ENCODE measurements at regions not wholly inside any gene's neighbourhood (a gene's known extent, or its start where the extent isn't known, plus 50 kb on each side); places are given as distances from the start of the nearest gene placed in this dataset.
"Not testable (repeated sequence)": the region's sequence is repeated elsewhere in the genome, so short reads cannot be mapped to it uniquely, and the experiment has no call there.

GRCh38 chr5:54404568-54404967 lies 50.9 kb upstream of the HSPB3 start:
- no peak overlapping the region for H3K4me3 ChIP-seq (ENCODE audit: low read depth, low read length)
- no peaks in the 10 kb centered on the region for H3K27me3 ChIP-seq (ENCODE audit: insufficient read depth, low read depth, severe bottlenecking)
- no peak for TF ChIP-seq CTCF (IDR thresholded peaks at IDR 0.05; ENCODE audit: low read depth, low read length)
- H3K36me3 ChIP-seq = no peaks in the 10 kb centered on the region
- H3K9me3 ChIP-seq (ENCODE audit: severe bottlenecking) = no peaks in the 10 kb centered on the region
- no peak for DNase-seq
- H3K27ac ChIP-seq = no peak overlapping the region

GRCh38 chr5:54403885-54404416 lies 51.5 kb upstream of the HSPB3 start:
- H3K9me3 ChIP-seq (ENCODE audit: severe bottlenecking) = no peaks in the 10 kb centered on the region
- H3K27ac ChIP-seq = no peak overlapping the region
- no peak overlapping the region for H3K4me3 ChIP-seq (ENCODE audit: low read depth, low read length)
- H3K36me3 ChIP-seq = no peaks in the 10 kb centered on the region
- H3K27me3 ChIP-seq (ENCODE audit: insufficient read depth, low read depth, severe bottlenecking) = no peaks in the 10 kb centered on the region
- TF ChIP-seq CTCF (IDR thresholded peaks at IDR 0.05; ENCODE audit: low read depth, low read length) = no peak
- no peak for DNase-seq

GRCh38 chr5:54403121-54403520 lies 52.4 kb upstream of the HSPB3 start:
- no peaks in the 10 kb centered on the region for H3K9me3 ChIP-seq (ENCODE audit: severe bottlenecking)
- no peak overlapping the region for H3K27ac ChIP-seq
- no peaks in the 10 kb centered on the region for H3K27me3 ChIP-seq (ENCODE audit: insufficient read depth, low read depth, severe bottlenecking)
- no peak for DNase-seq
- TF ChIP-seq CTCF (IDR thresholded peaks at IDR 0.05; ENCODE audit: low read depth, low read length) = no peak
- H3K36me3 ChIP-seq = no peaks in the 10 kb centered on the region
- H3K4me3 ChIP-seq (ENCODE audit: low read depth, low read length) = no peak overlapping the region

- H3K27me3 ChIP-seq (ENCODE audit: insufficient read depth, low read depth, severe bottlenecking) = no peaks in the 10 kb centered on the region
- no peak for TF ChIP-seq CTCF (IDR thresholded peaks at IDR 0.05; ENCODE audit: low read depth, low read length)
- H3K36me3 ChIP-seq = no peaks in the 10 kb centered on the region
- H3K27ac ChIP-seq = no peak overlapping the region
- DNase-seq = no peak
- no peaks in the 10 kb centered on the region for H3K9me3 ChIP-seq (ENCODE audit: severe bottlenecking)
- no peak overlapping the region for H3K4me3 ChIP-seq (ENCODE audit: low read depth, low read length)
Measured at GRCh38 chr5:54401515-54401914, 54.0 kb upstream of the HSPB3 start.

GRCh38 chr5:54398191-54398590 lies 57.3 kb upstream of the HSPB3 start:
- TF ChIP-seq CTCF (IDR thresholded peaks at IDR 0.05; ENCODE audit: low read depth, low read length) = no peak
- no peaks in the 10 kb centered on the region for H3K9me3 ChIP-seq (ENCODE audit: severe bottlenecking)
- no peak overlapping the region for H3K27ac ChIP-seq
- H3K27me3 ChIP-seq (ENCODE audit: insufficient read depth, low read depth, severe bottlenecking) = no peaks in the 10 kb centered on the region
- H3K4me3 ChIP-seq (ENCODE audit: low read depth, low read length) = no peak overlapping the region
- no peak for DNase-seq
- no peaks in the 10 kb centered on the region for H3K36me3 ChIP-seq

- no peak for DNase-seq
- H3K4me3 ChIP-seq (ENCODE audit: low read depth, low read length) = no peak overlapping the region
- no peaks in the 10 kb centered on the region for H3K36me3 ChIP-seq
- no peaks in the 10 kb centered on the region for H3K27me3 ChIP-seq (ENCODE audit: insufficient read depth, low read depth, severe bottlenecking)
- TF ChIP-seq CTCF (IDR thresholded peaks at IDR 0.05; ENCODE audit: low read depth, low read length) = no peak
- no peak overlapping the region for H3K27ac ChIP-seq
- H3K9me3 ChIP-seq (ENCODE audit: severe bottlenecking) = no peaks in the 10 kb centered on the region
Measured at GRCh38 chr5:54397420-54397819, 58.1 kb upstream of the HSPB3 start.

GRCh38 chr5:54393007-54393406 lies 62.5 kb upstream of the HSPB3 start:
- H3K4me3 ChIP-seq (ENCODE audit: low read depth, low read length); DNase-seq; H3K27ac ChIP-seq; H3K27me3 ChIP-seq (ENCODE audit: insufficient read depth, low read depth, severe bottlenecking); H3K36me3 ChIP-seq; H3K9me3 ChIP-seq (ENCODE audit: severe bottlenecking): not testable (repeated sequence)

All from WERI-Rb-1 (cell line).